A549 (cell line): ENCODE measurements at regions not wholly inside any gene's neighbourhood (a gene's known extent, or its start where the extent isn't known, plus 50 kb on each side); places are given as distances from the start of the nearest gene placed in this dataset.

Experiments used
- ATAC-seq, 2 experiments: fragments of 200-7000 bp in 1 of 2; fragments of >200 bp in 1 of 2; cut with Nextera tagmentation in 1 of 2; cut with Tn5 transposase in 1 of 2; 3 replicates each; pipeline versions ENCODE4 v1.8.0 to v1.9.1; 2018 to 2020; ENCODE audit warnings: mild to moderate bottlenecking in 1 of 2, moderate library complexity in 1 of 2
- CTCF ChIA-PET: fragments of 300-600 bp; sonication (Branson Sonifier 250); formaldehyde crosslinking; extraction: SDS; loops from one replicate; lab custom pipeline; 2021; ENCODE audit warnings: antibody characterized with exemption, inconsistent platforms; lab: Yijun Ruan, JAX
- POLR2A ChIA-PET: fragments of 350-600 bp; formaldehyde crosslinking; extraction: SDS; loops from one replicate; lab custom pipeline; 2021; ENCODE audit warnings: antibody characterized with exemption, inconsistent platforms; lab: Yijun Ruan, JAX
- DNase-seq, 2 experiments: peaks; one replicate each; pipeline versions ENCODE4 v3.0.0 to v3.0.0-alpha.2; 2011 to 2016; ENCODE audit warnings: low read depth in 1 of 2, low spot score in 1 of 2
- FAIRE-seq: peaks from 2 replicates; lab custom pipeline; 2011; peaks lifted over from hg19 to GRCh38; lab: Jason Lieb, UNC
- H3K27ac ChIP-seq, 2 experiments: fragments of >200 bp; sonication (Bioruptor Twin); formaldehyde crosslinking; 3 replicates each; pipeline ENCODE4 v1.5.1; 2016 to 2017
- H3K4me1 ChIP-seq: fragments of >200 bp; sonication (Bioruptor Twin); formaldehyde crosslinking; 3 replicates; pipeline ENCODE4 v1.6.1; 2016
- H3K4me2 ChIP-seq: fragments of >200 bp; sonication (Bioruptor Twin); formaldehyde crosslinking; 3 replicates; pipeline ENCODE4 v1.6.1; 2016
- H3K4me3 ChIP-seq: fragments of >200 bp; sonication (Bioruptor Twin); formaldehyde crosslinking; 3 replicates; pipeline ENCODE4 v1.5.1; 2016
- H3K9me3 ChIP-seq: fragments of >200 bp; sonication (Bioruptor Twin); formaldehyde crosslinking; 3 replicates; pipeline ENCODE4 v1.6.1; 2016
- BHLHE40 ChIP-seq: IDR thresholded peaks from 2 replicates; pipeline ENCODE4 v1.6.1; 2012; ENCODE audit warnings: low read depth, low read length, inconsistent platforms
- CHD2 ChIP-seq: fragments of 150-350 bp; IDR thresholded peaks from 2 replicates; pipeline ENCODE4 v1.6.1; 2014; ENCODE audit warnings: low read length; ENCODE audit not compliant: partially characterized antibody
- CHD4 ChIP-seq: fragments of 200-600 bp; sonication (generic); IDR thresholded peaks from 2 replicates; pipeline ENCODE4 v1.6.1; 2016; ENCODE audit warnings: antibody characterized with exemption, mild to moderate bottlenecking, borderline replicate concordance
- EP300 ChIP-seq, 2 experiments: fragments of >200 bp; sonication (Bioruptor Twin); formaldehyde crosslinking; IDR thresholded peaks; 2 replicates in 1 of 2; 3 replicates in 1 of 2; pipeline ENCODE4 v1.6.1; 2016 to 2017
- ESRRA ChIP-seq: fragments of 150-350 bp; IDR thresholded peaks from 2 replicates; pipeline ENCODE4 v1.6.1; 2014; ENCODE audit warnings: mild to moderate bottlenecking, low read length, borderline replicate concordance
- GATA3 ChIP-seq: IDR thresholded peaks from 2 replicates; pipeline ENCODE4 v1.6.1; 2012; ENCODE audit warnings: borderline replicate concordance
- HOXB13 ChIP-seq: fragments of 250-450 bp; sonication (Bioruptor Pico); IDR thresholded peaks from 2 replicates; pipeline ENCODE4 v1.5.0; 2020; ENCODE audit warnings: low read depth, mild to moderate bottlenecking, moderate library complexity
- KDM5A ChIP-seq: fragments of 200-600 bp; sonication (generic); IDR thresholded peaks from 2 replicates; pipeline ENCODE4 v1.6.1; 2016; ENCODE audit warnings: antibody characterized with exemption, mild to moderate bottlenecking
- MAZ ChIP-seq: fragments of 150-350 bp; IDR thresholded peaks from 2 replicates; pipeline ENCODE4 v1.6.1; 2014; ENCODE audit warnings: antibody characterized with exemption, low read depth, low read length, borderline replicate concordance
- MYC ChIP-seq: IDR thresholded peaks from 2 replicates; pipeline ENCODE4 v1.6.1; 2012; ENCODE audit warnings: mild to moderate bottlenecking, inconsistent platforms, low read length, improper control_type of control experiment, borderline replicate concordance
- NFE2L2 ChIP-seq: fragments of 150-350 bp; conservative IDR thresholded peaks from 2 replicates; pipeline ENCODE4 v1.6.1; 2014; ENCODE audit warnings: low read length
- NPAS2 ChIP-seq: fragments of 250-450 bp; sonication (Bioruptor Pico); IDR thresholded peaks from 2 replicates; pipeline ENCODE4 v1.8.0; 2022; ENCODE audit warnings: mild to moderate bottlenecking, moderate library complexity, borderline replicate concordance
- NR3C1 ChIP-seq: fragments of >200 bp; sonication (Bioruptor Twin); formaldehyde crosslinking; IDR thresholded peaks from 3 replicates; pipeline ENCODE4 v1.6.1; 2017
- RARB ChIP-seq: fragments of 250-450 bp; sonication (Bioruptor Pico); IDR thresholded peaks from 2 replicates; pipeline ENCODE4 v1.8.0; 2021; ENCODE audit warnings: mild to moderate bottlenecking, moderate library complexity
- RCOR1 ChIP-seq: fragments of 150-350 bp; IDR thresholded peaks from 2 replicates; pipeline ENCODE4 v1.6.1; 2014; ENCODE audit warnings: antibody characterized with exemption, low read length, low read depth
- TP53 ChIP-seq: fragments of 250-450 bp; sonication (Bioruptor Pico); IDR thresholded peaks from 2 replicates; pipeline ENCODE4 v1.5.0; 2021; ENCODE audit warnings: mild to moderate bottlenecking, moderate library complexity
- ZC3H11A ChIP-seq: fragments of 450-650 bp; IDR thresholded peaks from 2 replicates; pipeline ENCODE4 v1.6.1; 2014; ENCODE audit warnings: antibody characterized with exemption, mild to moderate bottlenecking
- ZFP36 ChIP-seq: fragments of 450-650 bp; IDR thresholded peaks from 2 replicates; pipeline ENCODE4 v1.6.1; 2014; ENCODE audit warnings: borderline replicate concordance; ENCODE audit not compliant: partially characterized antibody
- ZNF302 ChIP-seq: fragments of 250-450 bp; sonication (Bioruptor Pico); IDR thresholded peaks from 2 replicates; pipeline ENCODE4 v1.9.0; 2021; ENCODE audit warnings: inconsistent platforms, mild to moderate bottlenecking, moderate library complexity
- ZSCAN20 ChIP-seq: fragments of 250-450 bp; sonication (Bioruptor Pico); IDR thresholded peaks from 2 replicates; pipeline ENCODE4 v1.8.0; 2022; ENCODE audit warnings: mild to moderate bottlenecking, moderate library complexity
- WGBS: methylation state at CpG from one replicate; pipeline ENCODE4 v1.1.6; 2017; ENCODE audit errors: missing lambda C conversion rate; 5-methylcytosine and 5-hydroxymethylcytosine counted together
- TF ChIP-seq, protein P1 (sequence below): fragments of 150-350 bp; IDR thresholded peaks from 2 replicates; pipeline ENCODE4 v1.6.1; 2014; ENCODE audit warnings: low read depth, mild to moderate bottlenecking, low read length
- TF ChIP-seq, protein P2 (sequence below): fragments of >200 bp; sonication (Bioruptor Twin); formaldehyde crosslinking; IDR thresholded peaks from 2 replicates; pipeline ENCODE4 v1.6.1; 2016
- TF ChIP-seq, protein P3 (sequence below): IDR thresholded peaks from 2 replicates; pipeline ENCODE4 v1.6.1; 2012
- TF ChIP-seq, protein P4 (sequence below): fragments of >200 bp; sonication (Bioruptor Twin); formaldehyde crosslinking; IDR thresholded peaks from 3 replicates; pipeline ENCODE4 v1.5.1; 2016
- TF ChIP-seq, protein P5 (sequence below): fragments of >200 bp; sonication (Bioruptor Twin); formaldehyde crosslinking; IDR thresholded peaks from 3 replicates; pipeline ENCODE4 v1.6.1; 2016
- TF ChIP-seq, protein P6 (sequence below): fragments of 200-600 bp; sonication (generic); IDR thresholded peaks from 2 replicates; pipeline ENCODE4 v1.6.1; 2016; ENCODE audit warnings: antibody characterized with exemption, mild to moderate bottlenecking, moderate library complexity

DNA sequence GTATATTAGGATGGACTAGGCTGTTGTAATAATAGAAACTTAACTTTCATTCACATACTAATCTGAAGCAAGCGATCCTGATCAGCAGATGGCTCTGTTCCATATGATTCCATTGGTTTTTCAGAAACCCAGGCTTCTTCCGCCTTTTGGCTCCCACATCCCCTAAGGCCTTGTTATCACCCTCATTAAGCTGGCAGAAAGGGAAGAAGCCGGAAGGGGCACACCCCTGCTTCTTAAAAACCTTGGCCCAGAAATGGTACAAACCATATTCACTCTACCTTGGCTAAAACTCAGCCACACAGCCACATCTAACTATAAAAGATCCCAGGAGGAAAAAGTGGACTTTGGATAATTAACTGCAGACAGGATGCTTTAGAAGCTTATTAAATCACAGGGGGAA lies 329.2 kb downstream of the PCNX1 start:
- WGBS, result 68% methylated on average over 3 of the region's 3 CpGs
- ATAC-seq (no peak), DNase-seq (no peak), FAIRE-seq (no peak)
- TF ChIP-seq BHLHE40 (no peak), ZNF302 (CRISPR knock-in tag) (no peak), NFE2L2 (no peak), MYC (no peak), HOXB13 (no peak)
- TF ChIP-seq, protein P1, sequence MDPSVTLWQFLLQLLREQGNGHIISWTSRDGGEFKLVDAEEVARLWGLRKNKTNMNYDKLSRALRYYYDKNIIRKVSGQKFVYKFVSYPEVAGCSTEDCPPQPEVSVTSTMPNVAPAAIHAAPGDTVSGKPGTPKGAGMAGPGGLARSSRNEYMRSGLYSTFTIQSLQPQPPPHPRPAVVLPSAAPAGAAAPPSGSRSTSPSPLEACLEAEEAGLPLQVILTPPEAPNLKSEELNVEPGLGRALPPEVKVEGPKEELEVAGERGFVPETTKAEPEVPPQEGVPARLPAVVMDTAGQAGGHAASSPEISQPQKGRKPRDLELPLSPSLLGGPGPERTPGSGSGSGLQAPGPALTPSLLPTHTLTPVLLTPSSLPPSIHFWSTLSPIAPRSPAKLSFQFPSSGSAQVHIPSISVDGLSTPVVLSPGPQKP, result no peak
- TF ChIP-seq, protein P2, sequence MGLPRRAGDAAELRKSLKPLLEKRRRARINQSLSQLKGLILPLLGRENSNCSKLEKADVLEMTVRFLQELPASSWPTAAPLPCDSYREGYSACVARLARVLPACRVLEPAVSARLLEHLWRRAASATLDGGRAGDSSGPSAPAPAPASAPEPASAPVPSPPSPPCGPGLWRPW, result no peak
- Histone ChIP-seq H3K27ac (no peak overlapping the region), H3K4me3 (no peak overlapping the region), H3K9me3 (no peaks in the 10 kb centered on the region), H3K4me2 (no peak overlapping the region), H3K4me1 (no peaks in the 10 kb centered on the region)
- CTCF ChIA-PET, result interaction anchor here (1.3 kb wide), 1 partner anchor 43 kb away, joined by 3 read pairs; no protein-coding TSS in a partner anchor
- POLR2A ChIA-PET, result no interaction called here

DNA sequence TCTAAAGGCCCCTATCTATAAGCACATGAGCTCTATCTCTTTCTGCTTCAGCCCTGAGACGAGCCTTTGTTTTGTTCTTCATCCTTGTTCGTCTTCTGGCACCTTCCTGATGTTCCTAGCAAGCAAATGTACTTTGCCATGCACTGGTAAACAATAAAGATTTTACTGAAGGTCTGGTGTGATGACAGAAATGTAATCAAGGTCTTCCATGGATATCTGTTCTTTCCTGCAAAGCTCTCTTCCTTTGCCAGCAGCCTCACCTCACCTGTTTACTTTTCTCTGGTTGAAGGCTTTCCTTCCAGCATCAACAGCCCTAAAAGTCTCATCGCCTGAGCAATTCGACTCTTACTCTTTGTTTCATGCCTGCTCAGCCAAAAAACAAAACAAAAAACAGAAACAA lies 330.3 kb downstream of the PCNX1 start:
- H3K4me1 ChIP-seq, result no peaks in the 10 kb centered on the region
- ATAC-seq, result no peak
- no peak overlapping the region for H3K4me2 ChIP-seq
- WGBS, result 15% methylated on average over 4 of the region's 4 CpGs
- ChIA-PET POLR2A (no interaction called here), CTCF (interaction anchor here (1.3 kb wide), 1 partner anchor 44 kb away, joined by 3 read pairs; no protein-coding TSS in a partner anchor)
- FAIRE-seq, result no peak
- H3K9me3 ChIP-seq, result no peaks in the 10 kb centered on the region
- H3K27ac ChIP-seq, result no peak overlapping the region
- no peak for TF ChIP-seq ESRRA
- no peak for TF ChIP-seq BHLHE40
- no peak for TF ChIP-seq RCOR1
- no peak for TF ChIP-seq KDM5A
- no peak for TF ChIP-seq CHD2
- TF ChIP-seq, protein P3, sequence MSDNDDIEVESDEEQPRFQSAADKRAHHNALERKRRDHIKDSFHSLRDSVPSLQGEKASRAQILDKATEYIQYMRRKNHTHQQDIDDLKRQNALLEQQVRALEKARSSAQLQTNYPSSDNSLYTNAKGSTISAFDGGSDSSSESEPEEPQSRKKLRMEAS, result no peak
- no peak for TF ChIP-seq NPAS2 (CRISPR knock-in tag)
- DNase-seq, result no peak
- no peak overlapping the region for H3K4me3 ChIP-seq

DNA sequence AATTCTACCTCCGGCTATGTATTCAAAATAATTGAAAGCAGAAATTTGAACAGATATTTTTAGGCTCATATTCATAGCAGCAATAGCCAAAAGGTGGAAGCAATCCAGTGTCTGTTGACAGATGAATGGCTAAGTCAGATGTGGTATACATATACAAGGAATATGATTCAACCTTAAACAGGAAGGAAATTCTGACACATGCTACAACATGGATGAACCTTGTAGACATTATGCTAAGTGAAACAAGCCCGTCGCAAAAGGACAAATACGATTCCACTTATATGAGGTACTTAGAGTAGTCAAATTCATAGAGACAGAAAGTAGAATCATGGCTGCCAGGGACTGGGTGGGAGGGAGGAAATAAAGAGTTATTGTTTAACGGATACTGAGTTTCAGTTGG lies 331.6 kb downstream of the PCNX1 start:
- Histone ChIP-seq H3K4me2 (no peak overlapping the region), H3K4me3 (no peak overlapping the region), H3K27ac (no peak overlapping the region), H3K9me3 (no peaks in the 10 kb centered on the region), H3K4me1 (no peaks in the 10 kb centered on the region)
- ChIA-PET POLR2A (no interaction called here), CTCF (no interaction called here)
- 71% methylated on average over 5 of the region's 5 CpGs for WGBS
- DNase-seq, result no peak
- no peak for TF ChIP-seq EP300 (IDR thresholded peaks at IDR 0.05)
- TF ChIP-seq ZC3H11A, result no peak
- TF ChIP-seq TP53 (CRISPR knock-in tag), result no peak
- TF ChIP-seq, protein P4, sequence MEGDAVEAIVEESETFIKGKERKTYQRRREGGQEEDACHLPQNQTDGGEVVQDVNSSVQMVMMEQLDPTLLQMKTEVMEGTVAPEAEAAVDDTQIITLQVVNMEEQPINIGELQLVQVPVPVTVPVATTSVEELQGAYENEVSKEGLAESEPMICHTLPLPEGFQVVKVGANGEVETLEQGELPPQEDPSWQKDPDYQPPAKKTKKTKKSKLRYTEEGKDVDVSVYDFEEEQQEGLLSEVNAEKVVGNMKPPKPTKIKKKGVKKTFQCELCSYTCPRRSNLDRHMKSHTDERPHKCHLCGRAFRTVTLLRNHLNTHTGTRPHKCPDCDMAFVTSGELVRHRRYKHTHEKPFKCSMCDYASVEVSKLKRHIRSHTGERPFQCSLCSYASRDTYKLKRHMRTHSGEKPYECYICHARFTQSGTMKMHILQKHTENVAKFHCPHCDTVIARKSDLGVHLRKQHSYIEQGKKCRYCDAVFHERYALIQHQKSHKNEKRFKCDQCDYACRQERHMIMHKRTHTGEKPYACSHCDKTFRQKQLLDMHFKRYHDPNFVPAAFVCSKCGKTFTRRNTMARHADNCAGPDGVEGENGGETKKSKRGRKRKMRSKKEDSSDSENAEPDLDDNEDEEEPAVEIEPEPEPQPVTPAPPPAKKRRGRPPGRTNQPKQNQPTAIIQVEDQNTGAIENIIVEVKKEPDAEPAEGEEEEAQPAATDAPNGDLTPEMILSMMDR, result no peak
- no peak for TF ChIP-seq HOXB13
- no peak for TF ChIP-seq MAZ
- TF ChIP-seq RARB (CRISPR knock-in tag), result no peak
- TF ChIP-seq, protein P2, result no peak
- TF ChIP-seq, protein P5, sequence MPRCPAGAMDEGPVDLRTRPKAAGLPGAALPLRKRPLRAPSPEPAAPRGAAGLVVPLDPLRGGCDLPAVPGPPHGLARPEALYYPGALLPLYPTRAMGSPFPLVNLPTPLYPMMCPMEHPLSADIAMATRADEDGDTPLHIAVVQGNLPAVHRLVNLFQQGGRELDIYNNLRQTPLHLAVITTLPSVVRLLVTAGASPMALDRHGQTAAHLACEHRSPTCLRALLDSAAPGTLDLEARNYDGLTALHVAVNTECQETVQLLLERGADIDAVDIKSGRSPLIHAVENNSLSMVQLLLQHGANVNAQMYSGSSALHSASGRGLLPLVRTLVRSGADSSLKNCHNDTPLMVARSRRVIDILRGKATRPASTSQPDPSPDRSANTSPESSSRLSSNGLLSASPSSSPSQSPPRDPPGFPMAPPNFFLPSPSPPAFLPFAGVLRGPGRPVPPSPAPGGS, result no peak
- TF ChIP-seq NR3C1, result no peak
- TF ChIP-seq, protein P6, sequence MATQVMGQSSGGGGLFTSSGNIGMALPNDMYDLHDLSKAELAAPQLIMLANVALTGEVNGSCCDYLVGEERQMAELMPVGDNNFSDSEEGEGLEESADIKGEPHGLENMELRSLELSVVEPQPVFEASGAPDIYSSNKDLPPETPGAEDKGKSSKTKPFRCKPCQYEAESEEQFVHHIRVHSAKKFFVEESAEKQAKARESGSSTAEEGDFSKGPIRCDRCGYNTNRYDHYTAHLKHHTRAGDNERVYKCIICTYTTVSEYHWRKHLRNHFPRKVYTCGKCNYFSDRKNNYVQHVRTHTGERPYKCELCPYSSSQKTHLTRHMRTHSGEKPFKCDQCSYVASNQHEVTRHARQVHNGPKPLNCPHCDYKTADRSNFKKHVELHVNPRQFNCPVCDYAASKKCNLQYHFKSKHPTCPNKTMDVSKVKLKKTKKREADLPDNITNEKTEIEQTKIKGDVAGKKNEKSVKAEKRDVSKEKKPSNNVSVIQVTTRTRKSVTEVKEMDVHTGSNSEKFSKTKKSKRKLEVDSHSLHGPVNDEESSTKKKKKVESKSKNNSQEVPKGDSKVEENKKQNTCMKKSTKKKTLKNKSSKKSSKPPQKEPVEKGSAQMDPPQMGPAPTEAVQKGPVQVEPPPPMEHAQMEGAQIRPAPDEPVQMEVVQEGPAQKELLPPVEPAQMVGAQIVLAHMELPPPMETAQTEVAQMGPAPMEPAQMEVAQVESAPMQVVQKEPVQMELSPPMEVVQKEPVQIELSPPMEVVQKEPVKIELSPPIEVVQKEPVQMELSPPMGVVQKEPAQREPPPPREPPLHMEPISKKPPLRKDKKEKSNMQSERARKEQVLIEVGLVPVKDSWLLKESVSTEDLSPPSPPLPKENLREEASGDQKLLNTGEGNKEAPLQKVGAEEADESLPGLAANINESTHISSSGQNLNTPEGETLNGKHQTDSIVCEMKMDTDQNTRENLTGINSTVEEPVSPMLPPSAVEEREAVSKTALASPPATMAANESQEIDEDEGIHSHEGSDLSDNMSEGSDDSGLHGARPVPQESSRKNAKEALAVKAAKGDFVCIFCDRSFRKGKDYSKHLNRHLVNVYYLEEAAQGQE, result no peak
- no peak for TF ChIP-seq RCOR1
- TF ChIP-seq ZSCAN20 (CRISPR knock-in tag), result no peak
- no peak for TF ChIP-seq ZFP36
- no peak for TF ChIP-seq CHD4
- no peak for TF ChIP-seq GATA3
- no peak for TF ChIP-seq CHD2
- FAIRE-seq, result no peak
- no peak for ATAC-seq
